ENCODE measurements at regions not wholly inside any gene's neighbourhood (a gene's known extent, or its start where the extent isn't known, plus 50 kb on each side); places are given as distances from the start of the nearest gene placed in this dataset.
"Not testable (repeated sequence)": the region's sequence is repeated elsewhere in the genome, so short reads cannot be mapped to it uniquely, and the experiment has no call there.

DNA sequence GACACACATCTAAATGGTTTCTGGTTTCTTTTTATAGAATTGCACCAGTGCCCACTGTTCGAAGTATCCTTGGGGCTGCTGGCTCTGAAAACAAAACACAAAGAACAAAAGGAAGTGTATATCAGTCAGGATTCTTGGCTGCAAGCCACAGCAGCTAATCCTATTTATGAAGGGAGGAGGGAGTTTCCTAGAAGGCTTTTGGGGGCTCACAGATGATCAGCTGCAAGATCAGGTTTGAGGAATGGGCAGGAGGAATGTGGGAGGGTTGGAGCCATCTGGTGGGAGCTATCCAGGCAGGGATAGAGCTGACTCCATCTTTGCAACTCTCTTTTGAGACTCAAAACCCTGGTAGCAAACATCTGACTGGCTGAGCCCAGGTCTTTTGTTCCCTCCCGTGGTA is 118.3 kb upstream of the EEF2KMT start:
- no peak for DNase-seq

DNA sequence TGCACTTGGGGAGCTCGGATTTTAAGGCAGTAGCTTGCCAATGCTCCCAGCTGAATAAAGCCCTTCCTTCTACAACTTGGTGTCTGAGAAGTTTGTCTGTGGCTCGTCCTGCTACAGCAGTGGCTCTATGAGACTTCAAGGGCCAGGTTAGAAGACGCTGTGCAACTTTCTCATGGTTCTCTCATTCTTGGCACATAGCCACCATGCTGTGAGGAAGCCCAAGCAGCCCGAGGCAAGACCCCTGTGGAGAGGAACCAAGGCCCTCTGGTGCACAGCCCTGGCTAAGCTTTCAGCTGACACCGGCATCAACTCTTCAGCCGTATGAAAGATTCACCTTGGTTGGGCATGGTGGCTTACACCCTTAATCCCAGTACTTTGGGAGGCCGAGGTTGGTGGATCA is 116.9 kb upstream of the EEF2KMT start:
- no peak for DNase-seq

DNA sequence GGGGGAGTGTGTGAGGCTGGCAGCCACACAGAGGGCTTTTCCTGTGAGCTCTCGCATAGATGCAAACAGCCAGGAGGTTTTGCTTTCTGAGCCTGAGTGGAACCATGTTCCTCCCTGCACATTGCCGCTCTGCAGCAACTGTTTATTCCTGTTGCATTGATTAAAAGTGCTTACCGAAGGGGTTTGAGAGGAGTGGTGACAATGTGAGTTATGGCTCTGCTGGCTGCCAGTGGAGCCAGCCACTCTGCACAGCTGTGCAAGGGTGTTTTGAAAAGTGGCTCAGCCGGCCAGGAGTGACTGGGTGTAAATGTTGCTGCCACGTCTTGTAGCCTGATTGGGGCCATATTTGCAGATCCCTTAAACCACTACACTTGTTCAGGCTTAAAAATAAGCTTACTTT is 114.9 kb upstream of the EEF2KMT start:
- not testable (repeated sequence) for DNase-seq

DNA sequence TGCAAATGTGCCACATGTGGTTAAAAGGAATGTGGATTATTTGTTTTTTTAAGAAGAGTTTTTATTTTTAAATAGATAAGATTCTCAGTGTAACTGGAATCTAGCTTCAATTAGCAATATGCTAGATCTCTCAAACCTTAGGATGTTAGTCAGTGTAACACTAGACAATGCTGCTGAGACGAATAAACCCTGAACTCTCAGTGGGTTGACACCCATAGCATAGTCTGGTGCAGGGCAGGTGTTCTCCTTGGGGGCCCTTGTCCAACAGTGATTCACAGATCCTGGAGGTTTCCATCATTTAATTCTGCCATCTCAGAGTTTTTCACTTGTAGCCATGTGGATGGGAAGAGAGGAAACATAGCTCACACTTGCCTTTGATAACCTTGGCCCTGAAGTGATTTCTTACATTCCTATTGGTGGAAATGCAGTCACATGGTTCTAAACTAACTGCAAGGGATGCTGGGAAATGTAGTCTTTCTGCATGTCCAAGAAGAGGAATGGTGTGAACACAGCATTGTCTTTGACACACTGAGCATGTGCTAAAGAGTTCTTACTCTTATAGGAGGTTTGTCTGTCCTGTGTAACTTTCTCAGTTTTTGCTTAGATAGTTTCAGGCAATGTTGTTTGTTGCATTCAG is 110.4 kb upstream of the EEF2KMT start:
- DNase-seq = peak; percentile 32

DNA sequence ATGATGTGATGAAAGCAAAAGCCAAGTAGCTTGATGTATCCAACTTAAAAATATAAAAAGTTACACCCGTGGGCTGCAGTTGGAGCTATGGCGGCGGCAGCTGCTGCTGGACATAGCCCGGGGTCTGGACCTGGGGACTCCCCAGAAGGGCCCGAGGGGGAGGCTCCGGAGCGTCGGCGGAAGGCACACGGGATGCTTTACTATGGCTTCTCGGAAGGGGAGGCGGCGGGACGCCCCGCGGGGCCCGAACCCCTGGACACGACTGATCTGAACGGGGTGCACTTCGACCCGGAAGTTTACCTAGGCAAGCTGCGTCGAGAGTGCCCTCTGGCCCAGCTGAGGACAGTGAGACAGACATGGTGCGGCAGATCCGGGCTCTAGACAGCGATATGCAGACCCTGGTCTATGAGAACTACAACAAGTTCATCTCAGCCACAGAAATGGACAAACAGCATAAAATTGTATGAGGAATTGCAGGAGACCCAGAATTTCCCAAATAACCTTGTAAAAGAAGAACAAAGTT is 109.5 kb upstream of the EEF2KMT start:
- no peak for DNase-seq

DNA sequence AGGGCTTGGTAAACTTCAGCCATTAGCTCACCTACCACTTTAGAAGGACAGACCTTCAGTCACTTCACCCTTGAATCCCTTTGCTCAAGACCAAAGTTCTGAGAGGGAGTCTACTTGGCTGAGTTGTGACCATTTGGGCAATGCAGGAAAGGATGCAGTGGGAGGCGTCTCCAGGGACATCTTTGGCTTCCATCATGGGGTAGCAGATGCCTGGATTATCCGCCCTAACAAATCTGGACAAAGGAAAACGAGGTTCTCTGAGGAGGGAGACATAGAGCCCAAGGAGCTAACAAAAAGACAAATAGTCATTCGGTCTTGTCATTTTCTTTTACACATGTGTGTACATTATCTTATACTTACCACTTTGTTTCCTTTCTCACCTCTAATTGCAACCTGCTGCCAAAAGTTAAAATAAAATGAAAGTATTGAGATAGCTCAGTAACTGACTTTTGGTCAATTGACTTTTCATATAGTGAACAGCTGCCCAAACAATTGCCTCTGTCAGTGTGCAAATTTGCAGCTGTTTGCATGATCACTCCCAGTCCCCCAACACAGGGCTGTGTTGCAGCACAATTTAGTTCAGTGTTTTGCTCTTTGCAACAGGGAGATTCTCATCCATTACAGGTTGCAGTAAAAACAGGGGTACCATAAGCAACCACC is 108.9 kb upstream of the EEF2KMT start:
- DNase-seq = no peak

DNA sequence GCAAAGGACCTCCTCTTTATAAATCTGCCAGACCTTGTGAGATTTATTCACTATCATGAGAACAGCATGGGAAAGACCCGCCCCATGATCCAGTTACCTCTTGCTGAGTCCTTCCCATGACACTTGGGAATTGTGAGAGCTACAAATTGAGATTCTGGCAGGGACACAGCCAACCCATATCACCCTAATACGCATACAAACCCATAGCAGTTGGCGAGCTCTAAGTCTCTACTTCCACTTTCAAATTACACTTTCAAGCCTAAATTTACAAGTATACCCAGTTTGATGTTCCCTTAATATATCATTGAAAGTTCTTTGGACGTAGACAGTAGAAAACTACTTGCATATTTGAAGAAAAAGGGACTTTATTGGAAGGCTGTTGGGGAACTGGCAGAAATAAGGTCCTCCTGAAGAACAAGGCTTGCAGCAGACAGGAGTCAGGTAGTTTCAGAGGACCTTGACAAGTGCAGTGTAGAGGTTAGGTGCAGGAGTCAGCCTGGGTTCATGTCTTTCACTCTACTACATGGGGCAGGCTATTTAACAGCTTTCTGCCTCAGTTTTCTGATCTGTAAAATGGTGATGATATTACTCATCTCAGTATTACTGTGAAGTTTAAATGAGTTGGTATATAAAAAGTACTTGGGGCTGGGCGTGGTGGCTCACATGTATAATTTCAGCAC is 107.9 kb upstream of the EEF2KMT start:
- no peak for DNase-seq

DNA sequence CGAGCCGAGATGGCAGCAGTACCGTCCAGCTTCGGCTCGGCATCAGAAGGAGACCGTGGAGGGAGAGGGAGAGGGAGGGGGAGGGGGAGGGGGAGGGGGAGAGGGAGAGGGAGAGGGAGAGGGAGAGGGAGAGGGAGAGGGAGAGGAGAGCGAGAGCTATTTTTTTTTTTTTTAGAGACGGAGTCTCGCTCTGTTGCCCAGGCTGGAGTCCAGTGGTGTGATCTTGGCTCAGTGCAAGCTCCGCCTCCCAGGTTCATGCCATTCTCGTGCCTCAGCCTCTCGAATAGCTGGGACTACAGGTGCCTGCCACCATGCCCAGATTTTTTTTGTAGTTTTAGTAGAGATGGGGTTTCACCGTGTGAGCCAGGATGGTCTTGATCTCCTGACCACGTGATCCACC is 106.1 kb upstream of the EEF2KMT start:
- DNase-seq = not testable (repeated sequence)

DNA sequence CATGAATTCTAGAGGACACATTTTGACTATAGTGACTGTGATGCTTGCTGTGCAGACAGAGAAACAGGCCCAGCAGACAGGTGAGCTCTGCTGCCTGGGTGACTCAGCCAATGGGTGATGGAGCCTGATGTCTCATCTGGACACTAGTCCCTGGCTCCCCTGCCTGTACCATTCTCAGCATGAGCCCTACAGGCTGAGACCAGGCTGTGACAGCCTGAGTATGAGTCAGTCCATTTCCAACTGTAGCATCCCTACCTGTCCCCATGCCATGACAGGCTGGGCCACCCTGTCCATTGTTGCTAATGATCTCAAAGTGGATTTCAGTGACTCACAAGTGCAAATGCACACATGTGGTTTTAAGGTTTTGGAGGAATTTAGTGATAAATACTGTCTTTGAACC is 102.5 kb upstream of the EEF2KMT start:
- no peak for DNase-seq

DNA sequence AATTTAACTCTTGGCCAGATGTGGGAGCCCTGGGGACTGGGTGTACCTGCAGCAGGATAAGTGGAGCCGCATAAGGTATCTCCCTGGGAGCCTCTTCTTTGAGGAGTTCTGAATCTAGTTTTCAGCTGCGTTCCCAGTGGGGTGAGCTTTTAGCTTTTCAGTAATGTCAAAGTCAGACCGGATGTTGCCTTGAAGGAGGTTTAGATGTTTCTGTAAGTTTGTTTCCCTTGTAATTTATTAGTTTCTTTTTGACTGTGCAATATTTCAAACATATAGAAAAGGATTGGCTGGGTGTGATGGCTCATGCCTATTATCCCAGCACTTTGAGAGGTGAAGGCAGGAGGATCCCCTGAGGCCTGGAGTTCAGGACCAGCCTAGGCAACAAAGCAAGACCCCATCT is 98.6 kb upstream of the EEF2KMT start:
- DNase-seq = no peak

DNA sequence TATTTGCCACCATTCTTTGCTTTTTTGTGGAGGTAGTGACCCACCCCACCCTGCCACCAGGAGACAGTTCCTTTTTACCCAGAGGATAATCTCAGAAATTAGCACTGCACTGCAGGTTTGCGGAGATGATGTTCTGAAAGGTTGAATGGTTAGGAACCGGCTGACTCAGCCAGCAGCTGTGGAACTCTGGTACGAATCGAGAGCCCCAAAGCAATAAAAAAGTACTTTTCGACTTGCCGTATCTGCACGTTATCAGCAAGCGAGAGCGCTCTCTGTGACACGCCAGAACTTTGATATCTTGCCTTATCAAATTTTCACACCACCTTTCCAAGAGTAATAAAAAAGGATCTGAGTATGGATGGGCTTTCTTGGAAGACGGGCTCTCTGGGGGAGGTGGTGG is 96.3 kb upstream of the EEF2KMT start:
- no peak for DNase-seq

DNA sequence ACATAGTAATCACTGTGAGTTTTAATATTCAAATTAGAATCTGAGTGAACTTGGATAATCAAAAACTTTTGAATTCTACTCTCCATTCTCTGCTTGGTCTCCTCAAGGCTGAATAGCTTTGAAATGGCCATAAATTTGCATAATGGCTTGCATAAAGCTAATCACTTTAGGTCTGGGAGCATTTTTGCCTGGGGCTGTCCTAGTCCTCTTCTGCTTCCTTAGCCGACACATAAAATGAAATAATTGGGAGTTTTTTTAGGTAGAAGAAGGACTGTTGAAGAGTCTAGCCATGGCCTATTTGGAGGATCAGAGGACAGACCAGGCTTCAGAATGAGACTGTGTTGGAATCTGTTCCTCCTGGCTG is 91.4 kb upstream of the EEF2KMT start:
- no peak for DNase-seq

DNA sequence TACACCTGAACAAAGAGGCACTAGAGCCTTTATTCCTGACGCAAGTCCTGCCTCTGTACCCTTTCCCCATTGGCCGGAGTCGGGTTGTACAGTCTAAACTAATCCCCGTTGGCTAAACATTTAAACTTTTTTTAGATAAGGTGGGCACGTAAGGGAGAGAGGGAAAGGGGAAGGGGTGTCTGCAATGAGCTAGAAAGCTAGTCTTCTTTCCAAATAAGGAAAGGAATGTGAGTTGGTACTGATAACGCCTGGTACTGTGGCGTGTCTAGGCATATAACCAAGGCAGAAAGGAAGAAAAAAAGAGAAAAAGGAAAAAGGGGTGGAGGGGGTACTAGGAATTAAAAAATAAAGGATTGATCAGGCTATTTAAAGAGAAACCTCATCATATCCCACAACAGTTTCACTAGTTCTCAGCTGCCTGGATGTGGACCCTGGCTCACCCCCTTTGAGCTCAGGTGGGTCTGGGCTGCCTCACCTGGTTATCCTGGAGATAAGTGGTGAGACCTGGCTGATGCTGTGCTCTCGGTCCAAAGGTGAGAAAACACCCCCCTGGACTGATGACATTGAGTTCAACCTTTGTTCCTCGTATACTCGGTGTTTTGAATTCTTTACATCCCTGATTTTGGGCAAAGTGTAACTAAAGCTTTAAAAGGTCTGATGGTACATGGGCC is 90.9 kb upstream of the EEF2KMT start:
- no peak for DNase-seq

DNA sequence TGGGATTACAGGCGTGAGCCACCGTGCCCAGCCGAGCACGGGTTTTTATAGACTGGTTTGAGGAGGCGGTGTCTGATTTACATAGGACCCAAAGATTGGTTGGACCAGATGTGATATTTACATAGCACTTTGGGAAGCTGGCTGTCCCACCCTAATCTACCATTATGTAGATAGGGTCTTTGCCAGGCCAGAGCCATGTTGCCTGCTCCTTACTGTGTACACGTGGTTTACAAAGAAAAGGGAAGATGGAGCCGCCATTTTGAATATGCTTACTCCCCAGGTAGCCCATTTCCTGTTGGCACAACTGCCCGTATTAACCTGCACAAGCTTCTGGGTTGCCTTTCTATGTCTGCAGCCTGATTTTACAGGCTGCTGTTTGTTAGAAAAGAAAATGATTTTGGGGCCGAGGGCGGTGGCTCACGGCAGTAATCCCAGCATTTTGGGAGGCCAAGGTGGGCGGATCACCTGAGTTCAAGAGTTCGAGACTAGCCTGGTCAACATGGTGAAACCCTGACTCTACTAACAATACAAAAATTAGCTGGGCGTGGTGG is 89.9 kb upstream of the EEF2KMT start:
- DNase-seq = no peak

DNA sequence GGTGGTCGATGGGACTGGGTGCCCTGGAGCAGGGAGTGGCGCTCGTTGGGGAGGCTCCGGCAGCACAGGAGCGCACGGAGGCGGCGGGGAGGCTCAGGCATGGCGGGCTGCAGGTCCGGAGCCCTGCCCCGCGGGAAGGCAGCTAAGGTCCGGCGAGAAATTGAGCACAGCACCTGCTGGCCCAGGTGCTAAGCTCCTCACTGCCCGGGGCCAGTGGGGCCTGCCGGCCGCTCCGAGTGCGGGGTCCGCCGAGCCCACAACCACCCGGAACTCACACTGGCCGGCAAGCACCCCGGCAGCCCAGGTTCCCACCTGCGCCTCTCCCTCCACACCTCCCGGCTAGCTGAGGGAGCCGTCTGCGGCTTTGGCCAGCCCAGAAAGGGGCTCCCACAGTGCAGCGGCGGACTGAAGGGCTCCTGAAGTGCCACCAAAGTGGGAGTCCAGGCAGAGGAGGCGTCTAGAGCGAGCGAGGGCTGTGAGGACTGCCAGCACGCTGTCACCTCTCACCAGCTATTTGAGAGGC is 88.8 kb upstream of the EEF2KMT start:
- DNase-seq = no peak

DNA sequence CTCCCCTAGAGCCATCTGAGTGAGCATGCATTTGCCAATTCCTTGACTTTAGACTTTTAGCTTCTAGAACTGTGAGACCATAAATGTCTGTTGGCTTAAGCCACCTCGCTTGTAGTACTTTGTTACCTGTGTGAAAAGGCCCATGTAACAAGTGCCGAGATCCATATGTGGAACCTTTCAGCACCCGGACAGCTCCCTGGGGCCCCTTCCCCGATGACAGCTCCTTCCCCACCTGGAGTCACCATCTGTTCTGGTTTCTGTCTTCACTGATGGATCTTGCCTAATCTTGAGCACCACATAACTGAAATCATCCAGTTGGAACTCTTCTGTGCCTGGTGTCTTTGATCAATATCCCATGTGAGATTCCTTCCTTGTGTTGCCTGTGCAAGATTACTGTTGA is 78.9 kb upstream of the EEF2KMT start:
- no peak for DNase-seq

DNA sequence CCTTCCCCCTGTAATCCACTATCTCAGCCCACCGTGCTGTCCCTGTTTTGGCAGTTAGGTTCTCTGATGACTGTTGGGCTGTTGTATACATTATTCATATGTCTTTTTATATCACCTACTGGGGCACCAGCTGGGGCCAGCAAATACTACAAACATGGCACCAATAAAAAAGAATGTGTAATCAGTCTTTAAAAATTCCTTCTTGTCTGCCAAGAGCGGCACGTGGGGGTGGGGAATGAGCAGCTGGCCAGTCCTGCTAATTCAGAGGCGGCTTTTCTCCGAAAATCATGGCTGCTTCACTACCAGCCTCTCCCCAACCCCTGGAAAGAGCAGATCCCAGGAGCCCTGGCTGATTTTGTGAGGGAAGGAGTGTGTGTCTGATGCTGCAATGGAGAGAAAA is 77.7 kb upstream of the EEF2KMT start:
- no peak for DNase-seq

DNA sequence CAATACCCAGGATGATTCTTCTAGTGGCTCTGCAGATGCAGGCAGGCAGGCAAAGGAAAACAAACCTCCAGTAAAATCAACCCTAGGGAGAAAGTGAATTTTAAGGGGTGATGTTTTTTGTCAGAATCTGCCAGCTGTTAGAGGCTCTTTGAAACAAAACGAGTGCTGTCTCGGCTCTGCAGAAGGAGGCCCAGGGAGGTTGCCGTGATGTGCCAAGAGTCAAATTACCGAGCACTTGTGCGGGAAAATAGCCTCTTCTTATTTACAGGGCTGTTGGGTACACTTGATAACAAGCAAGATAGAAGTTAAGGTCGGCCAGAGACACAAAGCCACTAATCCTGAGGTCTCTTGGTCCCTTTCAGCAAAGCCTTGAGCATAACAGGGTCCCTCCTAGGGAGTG is 68.9 kb upstream of the EEF2KMT start:
- DNase-seq = no peak

DNA sequence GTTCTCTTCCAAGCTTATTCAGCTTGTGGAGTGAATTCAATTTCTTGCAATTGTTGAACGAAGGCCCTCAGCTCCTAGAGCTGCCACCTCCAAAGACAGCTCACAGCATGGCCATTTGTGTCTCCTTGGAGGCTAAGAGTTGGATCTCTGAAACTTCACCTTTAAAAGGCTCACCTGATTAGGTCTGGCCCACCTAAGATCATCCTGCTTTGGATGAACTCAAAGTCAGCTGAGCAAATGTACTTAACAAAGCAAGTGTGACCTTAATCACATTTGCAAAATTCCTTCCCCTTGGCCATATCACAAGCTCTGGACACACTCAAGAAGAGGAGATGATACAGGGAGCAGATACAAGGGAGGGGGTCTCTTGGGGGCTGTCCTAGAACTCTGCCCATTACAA is 67.8 kb upstream of the EEF2KMT start:
- not testable (repeated sequence) for DNase-seq

DNA sequence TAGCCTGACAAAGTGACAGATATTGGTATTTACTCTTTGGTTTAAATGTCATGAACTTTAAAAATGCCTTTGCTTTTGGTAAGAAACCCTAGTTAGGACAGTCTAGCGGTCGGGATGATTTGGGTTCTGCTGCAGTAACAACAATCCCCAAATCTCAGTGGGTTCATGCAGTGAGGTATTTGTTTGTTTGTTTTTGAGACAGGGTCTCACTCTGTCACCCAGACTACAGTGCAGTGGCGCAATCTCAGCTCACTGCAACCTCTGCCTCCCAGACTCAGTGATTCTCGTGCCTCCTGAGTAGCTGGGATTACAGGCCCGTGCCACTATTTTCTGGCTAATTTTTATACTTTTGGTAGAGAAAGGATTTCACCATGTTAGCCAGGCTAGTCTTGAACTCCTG is 65.2 kb upstream of the EEF2KMT start:
- not testable (repeated sequence) for DNase-seq

DNA sequence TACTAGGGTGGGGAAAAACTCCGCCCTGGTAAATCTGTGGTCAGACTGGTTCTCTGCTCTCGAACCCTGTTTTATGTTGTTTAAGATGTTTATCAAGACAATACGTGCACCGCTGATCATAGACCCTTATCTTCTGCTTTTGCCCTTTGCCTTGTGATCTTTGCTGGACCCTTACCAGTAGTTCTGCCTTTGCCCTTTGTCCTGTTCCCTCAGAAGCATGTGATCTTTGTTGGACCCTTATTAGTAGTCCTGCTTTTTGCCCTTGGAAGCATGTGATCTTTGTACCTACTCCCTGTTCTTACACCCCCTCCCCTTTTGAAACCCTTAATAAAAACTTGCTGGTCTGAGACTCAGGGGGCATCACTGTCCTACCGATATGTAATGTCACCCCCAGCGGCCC is 64.3 kb upstream of the EEF2KMT start:
- not testable (repeated sequence) for DNase-seq

DNA sequence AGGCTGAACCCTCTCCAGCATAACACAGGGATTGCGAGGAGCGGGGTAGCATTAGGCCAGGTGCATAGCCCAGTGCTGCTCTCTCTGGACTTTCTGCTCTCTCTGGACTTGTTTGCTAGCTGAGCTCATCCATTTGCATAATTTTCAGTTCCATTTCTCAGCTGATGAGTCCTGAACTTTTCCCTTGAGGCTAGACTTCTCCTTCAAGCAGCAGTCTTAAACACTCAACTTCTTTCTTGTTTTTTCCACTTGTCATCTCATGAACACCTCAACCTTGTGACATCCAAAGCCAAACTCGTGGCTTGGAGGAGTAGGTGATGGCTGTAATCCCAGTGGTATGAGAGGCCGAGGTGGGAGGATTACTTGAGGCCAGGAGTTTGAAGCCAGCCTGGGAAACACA is 62.4 kb upstream of the EEF2KMT start:
- DNase-seq = not testable (repeated sequence)

DNA sequence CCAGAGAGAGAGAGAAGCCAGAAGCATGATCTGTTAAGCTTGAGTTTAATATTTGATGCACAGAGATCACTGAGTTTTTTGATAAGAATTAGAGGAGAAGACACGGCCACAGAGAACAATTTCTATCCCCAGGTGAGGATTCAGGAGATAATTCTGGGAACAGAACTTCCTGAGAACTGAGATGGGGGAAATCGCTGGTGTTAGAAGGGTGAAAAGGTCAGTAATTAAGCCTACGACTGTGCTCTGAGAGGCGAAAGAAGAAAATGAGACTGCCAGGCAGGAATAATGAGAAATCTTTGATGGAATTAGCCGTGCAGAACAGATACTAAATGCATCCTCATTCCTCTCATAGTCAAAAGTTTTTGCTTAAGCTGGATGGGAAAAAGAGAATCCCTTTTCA is 61.9 kb upstream of the EEF2KMT start:
- DNase-seq = not testable (repeated sequence)

Measured in suppressor macrophage treated with lipopolysaccharide for 4 hours (primary cell).